ENCODE measurements at regions not wholly inside any gene's neighbourhood (a gene's known extent, or its start where the extent isn't known, plus 50 kb on each side); places are given as distances from the start of the nearest gene placed in this dataset.

GRCh38 chr3:31449318-31449717 lies 83.4 kb upstream of the STT3B start:
- DNase-seq (ENCODE audit: low read depth) = no peak
- H3K4me3 ChIP-seq (ENCODE audit: low read depth, low read length) = no peak overlapping the region
- no peak for TF ChIP-seq CTCF (IDR thresholded peaks at IDR 0.05; ENCODE audit: control insufficient read depth, extremely low read depth, insufficient read depth)

GRCh38 chr3:31450345-31450744 lies 82.4 kb upstream of the STT3B start:
- no peak overlapping the region for H3K4me3 ChIP-seq (ENCODE audit: low read depth, low read length)
- no peak for TF ChIP-seq CTCF (IDR thresholded peaks at IDR 0.05; ENCODE audit: control insufficient read depth, extremely low read depth, insufficient read depth)

GRCh38 chr3:31452495-31453106 lies 80.1 kb upstream of the STT3B start:
- no peak for TF ChIP-seq CTCF (IDR thresholded peaks at IDR 0.05; ENCODE audit: control insufficient read depth, extremely low read depth, insufficient read depth)
- no peak for DNase-seq (ENCODE audit: low read depth)

More at GRCh38 chr3:31450345-31450744, 82.4 kb upstream of the STT3B start:
- DNase-seq (ENCODE audit: low read depth) = no peak

GRCh38 chr3:31453430-31453829 lies 79.3 kb upstream of the STT3B start:
- H3K4me3 ChIP-seq (ENCODE audit: low read depth, low read length) = no peak overlapping the region
- TF ChIP-seq CTCF (IDR thresholded peaks at IDR 0.05; ENCODE audit: control insufficient read depth, extremely low read depth, insufficient read depth) = no peak
- DNase-seq (ENCODE audit: low read depth) = no peak

More at GRCh38 chr3:31452495-31453106, 80.1 kb upstream of the STT3B start:
- no peak overlapping the region for H3K4me3 ChIP-seq (ENCODE audit: low read depth, low read length)

- no peak for TF ChIP-seq CTCF (IDR thresholded peaks at IDR 0.05; ENCODE audit: control insufficient read depth, extremely low read depth, insufficient read depth)
- no peak for DNase-seq (ENCODE audit: low read depth)
- no peak overlapping the region for H3K4me3 ChIP-seq (ENCODE audit: low read depth, low read length)
Measured at GRCh38 chr3:31455524-31455923, 77.2 kb upstream of the STT3B start.

GRCh38 chr3:31456373-31456772 lies 76.4 kb upstream of the STT3B start:
- TF ChIP-seq CTCF (IDR thresholded peaks at IDR 0.05; ENCODE audit: control insufficient read depth, extremely low read depth, insufficient read depth) = no peak
- no peak for DNase-seq (ENCODE audit: low read depth)
- H3K4me3 ChIP-seq (ENCODE audit: low read depth, low read length) = no peak overlapping the region

- H3K4me3 ChIP-seq (ENCODE audit: low read depth, low read length) = no peak overlapping the region
- TF ChIP-seq CTCF (IDR thresholded peaks at IDR 0.05; ENCODE audit: control insufficient read depth, extremely low read depth, insufficient read depth) = no peak
- no peak for DNase-seq (ENCODE audit: low read depth)
Measured at GRCh38 chr3:31461426-31461825, 71.3 kb upstream of the STT3B start.

Data from LNCaP clone FGC (cell line).